T47D (cell line): ENCODE measurements at regions not wholly inside any gene's neighbourhood (a gene's known extent, or its start where the extent isn't known, plus 50 kb on each side); places are given as distances from the start of the nearest gene placed in this dataset.

Experiments used
- DNase-seq, 2 experiments: peaks; one replicate each; pipeline versions ENCODE4 v3.0.0 to v3.0.0-alpha.2; 2011 to 2012; ENCODE audit warnings: low read depth in 1 of 2, low spot score in 1 of 2
- JUND ChIP-seq: IDR thresholded peaks from 2 replicates; pipeline ENCODE4 v1.6.1; 2012; ENCODE audit warnings: low read depth
- in situ Hi-C: cut with HindIII; loops from 2 replicates; pipeline ENCODE4 v1.10.0; 2016; ENCODE audit warnings: low sequenced_read_pairs, low pct_unique_long_range_greater_than_20kb

DNA sequence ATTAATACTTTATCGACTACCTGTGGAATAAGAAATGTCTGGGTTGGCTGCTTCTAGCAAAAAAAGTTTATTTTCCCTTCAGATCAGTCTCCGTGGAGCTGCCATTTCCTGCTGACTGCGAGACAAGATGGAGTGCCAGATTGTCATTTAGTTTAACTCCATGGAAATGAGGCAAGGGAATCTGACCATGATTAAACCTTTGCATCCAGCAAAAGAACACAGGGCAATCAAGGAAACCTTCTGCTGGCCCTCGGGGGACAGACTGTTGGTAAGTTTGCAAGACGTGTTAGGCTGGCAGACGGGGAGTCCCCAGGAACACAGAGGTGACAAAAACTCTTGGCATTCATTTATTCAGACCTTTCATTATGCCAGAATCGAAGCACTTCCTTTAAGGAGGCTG lies 52.2 kb upstream of the SPACA1 start:
- no peak for DNase-seq
- TF ChIP-seq JUND, result no peak
- in situ Hi-C loops, result no loop called here

DNA sequence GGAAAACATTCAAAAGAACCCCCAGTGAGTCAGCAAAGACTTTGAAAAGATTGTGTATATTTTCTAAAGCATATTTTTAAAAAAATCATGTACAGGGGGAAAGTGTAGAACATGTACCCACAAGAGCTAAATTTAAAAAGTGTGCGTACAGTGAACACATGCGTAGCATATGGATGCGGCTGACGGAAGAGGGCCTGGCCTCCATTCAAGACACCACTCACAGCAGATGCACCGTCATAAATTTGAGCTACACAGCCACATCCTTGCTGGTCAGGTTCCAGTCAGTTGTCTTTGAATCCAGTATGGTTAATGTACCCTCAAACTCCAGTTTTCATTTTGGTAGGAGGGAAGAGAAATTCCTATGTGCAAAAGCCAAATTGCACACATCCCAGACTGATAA lies 54.3 kb upstream of the SPACA1 start:
- DNase-seq, result no peak
- in situ Hi-C loops, result no loop called here
- no peak for TF ChIP-seq JUND

DNA sequence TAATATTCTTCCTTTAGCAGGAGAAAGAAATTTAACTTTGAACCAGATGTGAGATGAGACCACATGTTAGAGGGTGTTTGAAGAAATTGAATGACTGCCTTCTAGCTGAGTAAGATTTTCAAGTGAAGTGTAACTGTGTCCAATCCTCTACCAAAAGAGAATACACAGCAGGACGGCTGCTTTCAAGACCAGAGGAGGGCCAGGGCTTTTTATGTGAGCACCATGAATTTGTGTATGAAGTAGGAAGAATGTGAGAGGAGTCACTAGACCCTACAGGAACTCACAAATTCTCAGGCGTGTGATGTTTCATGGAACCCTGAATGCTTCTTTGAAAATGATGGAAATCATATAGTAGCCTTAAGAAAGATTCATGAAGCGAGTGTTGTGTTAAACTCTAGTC lies 56.8 kb upstream of the SPACA1 start:
- in situ Hi-C loops, result no loop called here
- TF ChIP-seq JUND, result no peak
- no peak for DNase-seq

DNA sequence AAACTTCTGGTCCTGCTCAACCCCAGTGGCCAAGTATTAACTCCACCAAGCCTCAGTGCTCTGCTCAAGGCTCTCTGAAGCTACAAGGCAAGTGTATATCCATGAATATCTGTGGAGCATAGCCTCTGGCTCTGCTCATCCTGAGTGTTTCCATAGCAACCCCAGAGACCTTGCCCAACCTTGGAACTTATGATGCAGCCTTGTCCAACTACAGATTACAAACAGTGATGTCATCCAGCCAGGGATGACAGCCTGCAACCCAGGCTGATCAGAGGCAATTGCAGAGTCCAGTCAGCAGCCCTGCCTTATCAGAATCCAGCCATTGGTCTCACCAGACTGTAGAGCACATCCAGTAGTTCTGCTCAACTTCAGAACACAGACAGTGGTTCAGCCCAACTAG lies 65.5 kb upstream of the SPACA1 start:
- in situ Hi-C loops, result no loop called here
- DNase-seq, result no peak

DNA sequence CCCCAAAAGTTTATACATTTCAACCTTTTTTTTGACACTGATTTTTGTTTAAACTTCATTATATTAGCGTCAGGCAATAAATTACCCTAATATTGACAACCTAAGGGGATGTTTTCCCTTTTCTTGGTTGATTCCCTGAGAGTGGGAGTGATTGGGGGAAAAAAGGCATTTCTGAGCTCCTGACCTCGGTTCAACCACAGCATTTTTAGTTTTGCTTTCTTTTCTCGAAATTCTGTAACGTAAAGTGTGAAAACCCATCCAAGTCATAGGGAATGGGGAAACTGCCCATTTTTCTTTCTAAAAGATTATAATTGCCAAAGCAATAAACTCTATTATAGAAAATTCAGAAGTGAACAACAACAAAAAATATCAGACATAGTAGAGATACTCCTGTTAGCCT lies 67.9 kb upstream of the SPACA1 start:
- DNase-seq, result no peak
- TF ChIP-seq JUND, result no peak
- in situ Hi-C loops, result no loop called here

More for the DNA sequence above, 65.5 kb upstream of the SPACA1 start:
- no peak for TF ChIP-seq JUND

- in situ Hi-C loops, result no loop called here
- no peak for TF ChIP-seq JUND
- no peak for DNase-seq
These were observed 71.0 kb upstream of the SPACA1 start for GRCh38 chr6:87976616-87977015.

DNA sequence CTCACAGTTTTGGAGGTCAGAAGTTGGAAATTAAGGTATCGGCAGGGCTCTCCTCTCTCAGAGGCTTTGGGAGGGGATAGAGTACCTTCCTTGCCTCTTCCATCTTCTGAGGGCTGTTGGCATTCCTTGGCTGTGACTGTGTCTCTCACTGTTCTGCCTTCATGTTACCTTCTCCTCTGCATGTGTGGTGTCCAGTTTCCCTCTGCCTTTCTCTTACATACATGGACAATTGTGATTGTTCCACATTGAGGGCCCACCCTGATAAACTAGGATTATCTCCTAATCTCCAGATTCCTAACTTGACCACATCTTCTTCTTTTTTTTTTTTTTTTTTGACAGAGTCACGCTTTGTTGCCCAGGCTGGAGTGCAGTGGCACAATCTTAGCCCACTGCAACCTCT lies 72.1 kb upstream of the SPACA1 start:
- no peak for DNase-seq
- no peak for TF ChIP-seq JUND
- in situ Hi-C loops, result no loop called here

DNA sequence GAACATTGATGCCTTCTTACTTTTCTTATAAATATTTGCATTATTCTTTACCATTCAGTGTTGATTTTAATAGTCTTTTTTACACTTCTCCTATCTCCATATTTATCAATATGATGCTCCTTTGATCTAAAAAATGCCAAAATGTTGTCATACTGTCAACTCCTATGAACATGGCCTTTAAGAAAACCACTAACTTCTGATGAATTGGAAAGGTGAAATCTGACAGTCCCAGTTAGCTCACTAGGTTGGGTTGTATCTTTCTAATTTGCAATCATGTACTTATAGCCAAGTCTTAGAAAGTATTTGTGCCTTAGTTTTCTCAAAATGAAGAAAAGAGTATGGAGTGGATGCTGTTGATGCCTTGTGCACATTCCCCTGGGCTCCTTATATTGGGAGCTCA lies 75.4 kb upstream of the SPACA1 start:
- in situ Hi-C loops, result no loop called here
- no peak for DNase-seq
- TF ChIP-seq JUND, result no peak

DNA sequence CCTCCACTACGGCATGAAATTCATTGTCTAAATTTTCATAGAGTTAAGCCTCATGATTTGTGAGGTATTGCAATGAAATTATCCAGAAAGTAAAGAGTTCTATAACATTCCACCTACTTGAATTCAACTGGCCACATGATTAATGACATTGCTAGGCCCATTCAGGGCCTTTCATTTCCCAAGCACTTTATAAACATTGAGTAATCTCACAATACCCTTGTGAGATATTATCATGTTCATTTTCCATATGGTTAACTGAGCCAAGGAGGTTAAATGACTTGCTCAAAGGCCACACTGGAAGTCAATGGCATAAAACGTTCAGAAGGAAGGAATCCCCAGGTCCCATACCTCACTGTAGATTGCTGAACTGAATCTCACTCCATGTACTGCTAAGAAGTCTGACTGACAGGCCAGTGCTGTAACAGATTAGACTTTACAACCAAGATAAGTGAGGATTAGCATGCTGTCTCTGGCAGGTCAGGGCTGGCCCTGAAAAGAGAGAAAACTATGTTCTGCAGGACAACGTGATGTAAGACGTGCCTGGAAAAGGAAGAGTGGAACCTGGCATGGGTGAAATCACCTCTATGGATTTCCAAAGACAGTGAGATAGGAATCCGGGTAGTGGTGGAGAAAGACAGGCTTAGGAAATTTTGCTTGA lies 75.9 kb upstream of the SPACA1 start:
- no peak for TF ChIP-seq JUND
- in situ Hi-C loops, result no loop called here
- no peak for DNase-seq

DNA sequence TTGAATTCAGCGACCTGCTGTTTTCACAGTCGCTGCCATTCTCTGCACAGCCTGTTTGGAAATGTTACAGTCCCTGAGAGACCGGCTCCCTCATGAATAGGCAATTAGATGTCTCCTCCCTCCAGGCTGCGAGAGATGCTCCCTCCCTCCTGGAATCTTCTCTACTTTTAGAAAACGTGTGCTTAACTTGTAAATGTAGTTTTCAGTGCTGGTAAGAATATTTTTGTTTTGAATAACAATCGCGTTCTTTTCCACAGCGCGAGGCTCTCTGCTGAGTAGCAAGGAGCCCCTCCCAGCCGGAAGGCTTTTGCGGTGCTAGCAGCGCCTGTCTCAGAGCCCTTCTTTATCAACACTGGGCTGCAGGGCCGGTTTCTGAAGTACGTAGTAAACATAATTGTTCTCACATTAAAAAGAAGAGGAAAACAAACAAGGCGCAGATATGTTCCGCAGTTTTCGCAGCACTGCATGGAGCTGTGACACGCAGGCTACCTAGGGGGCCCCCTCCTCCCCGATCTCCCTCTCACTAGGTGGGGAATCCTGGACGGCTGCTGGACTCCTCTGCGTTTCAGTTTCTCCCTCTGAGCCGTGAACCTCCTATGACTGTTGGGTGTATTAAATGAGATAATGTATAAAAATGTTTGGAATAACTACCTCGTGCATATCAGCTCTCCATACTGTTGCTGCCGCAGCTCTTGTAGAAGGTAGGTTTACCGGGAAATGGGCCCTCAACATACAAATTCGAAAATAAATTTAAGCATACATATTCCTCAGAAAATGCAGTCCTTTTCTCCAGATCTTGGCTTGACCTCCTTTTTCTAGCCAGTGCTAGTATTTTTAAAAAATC lies 79.0 kb upstream of the SPACA1 start:
- DNase-seq, result peak in 1 of 2 experiments; percentile 9
- TF ChIP-seq JUND, result no peak
- in situ Hi-C loops, result no loop called here

GRCh38 chr6:87965806-87966205 lies 81.8 kb upstream of the SPACA1 start:
- no peak for TF ChIP-seq JUND
- DNase-seq, result no peak
- in situ Hi-C loops, result no loop called here

- in situ Hi-C loops, result no loop called here
- TF ChIP-seq JUND, result no peak
- no peak for DNase-seq
These were observed 88.6 kb upstream of the SPACA1 start for GRCh38 chr6:87959083-87959482.

DNA sequence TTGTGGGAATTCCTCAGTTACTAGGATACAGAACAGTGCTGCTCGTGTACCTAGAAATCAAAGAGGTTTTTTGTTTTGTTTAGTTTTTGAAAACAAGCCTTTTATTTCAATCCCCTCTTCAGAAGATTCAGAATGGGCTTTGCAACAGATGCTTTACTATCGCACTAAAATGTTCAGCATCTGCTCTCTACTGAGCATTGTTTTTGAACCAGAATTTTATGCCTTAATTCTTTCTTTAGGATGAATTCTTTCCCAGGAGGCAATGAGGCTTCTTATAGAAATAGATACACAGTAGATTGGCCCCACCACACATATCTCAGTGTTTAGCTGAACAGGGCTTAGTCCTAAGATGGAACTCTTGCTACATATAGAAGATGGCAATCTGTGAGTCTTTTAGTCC lies 95.9 kb upstream of the SPACA1 start:
- no peak for DNase-seq
- no peak for TF ChIP-seq JUND
- in situ Hi-C loops, result no loop called here
